Ovary (tissue), 3 donors: ENCODE measurements at regions not wholly inside any gene's neighbourhood (a gene's known extent, or its start where the extent isn't known, plus 50 kb on each side); places are given as distances from the start of the nearest gene placed in this dataset.

Experiments used
- EP300 ChIP-seq: sonication (generic); formaldehyde crosslinking; IDR thresholded peaks from one replicate; pipeline ENCODE4 v1.6.1; 2017; ENCODE audit warnings: antibody characterized with exemption
- POLR2A ChIP-seq: fragments of 450-650 bp; IDR thresholded peaks from one replicate; pipeline ENCODE4 v1.6.1; 2017; ENCODE audit warnings: antibody characterized with exemption, mild to moderate bottlenecking, moderate library complexity
- TF ChIP-seq, protein P1 (sequence below), 3 donors: fragments of 450-650 bp in 2 of 3; fragments of 200-600 bp in 1 of 3; IDR thresholded peaks; one replicate each; pipeline versions ENCODE4 v1.5.1 to v1.8.0; 2016 to 2022; ENCODE audit warnings: antibody characterized with exemption in 3 of 3, mild to moderate bottlenecking in 1 of 3
- donor health status: DM: no; HTN: no; CAD: no.

DNA sequence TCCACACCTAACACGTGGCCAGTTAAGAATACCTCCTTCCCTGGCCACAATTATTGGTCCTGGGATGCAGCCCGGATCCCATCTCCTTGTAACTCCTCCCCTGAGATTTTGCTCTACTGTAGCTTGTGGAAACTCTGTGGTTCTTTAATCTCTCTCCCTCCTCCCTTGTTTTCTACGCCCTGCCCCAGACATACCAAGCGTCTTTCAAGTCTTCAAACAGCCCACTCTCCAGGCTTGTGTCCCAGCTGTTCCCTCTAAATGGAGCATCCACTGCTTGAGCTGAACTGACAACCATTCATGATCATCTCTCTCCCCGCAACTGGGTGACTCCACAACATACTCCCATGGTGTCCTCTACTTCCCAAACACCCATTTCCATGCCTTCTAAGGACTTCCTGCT is 111.6 kb downstream of the SIPA1L2 start:
- TF ChIP-seq, protein P1, sequence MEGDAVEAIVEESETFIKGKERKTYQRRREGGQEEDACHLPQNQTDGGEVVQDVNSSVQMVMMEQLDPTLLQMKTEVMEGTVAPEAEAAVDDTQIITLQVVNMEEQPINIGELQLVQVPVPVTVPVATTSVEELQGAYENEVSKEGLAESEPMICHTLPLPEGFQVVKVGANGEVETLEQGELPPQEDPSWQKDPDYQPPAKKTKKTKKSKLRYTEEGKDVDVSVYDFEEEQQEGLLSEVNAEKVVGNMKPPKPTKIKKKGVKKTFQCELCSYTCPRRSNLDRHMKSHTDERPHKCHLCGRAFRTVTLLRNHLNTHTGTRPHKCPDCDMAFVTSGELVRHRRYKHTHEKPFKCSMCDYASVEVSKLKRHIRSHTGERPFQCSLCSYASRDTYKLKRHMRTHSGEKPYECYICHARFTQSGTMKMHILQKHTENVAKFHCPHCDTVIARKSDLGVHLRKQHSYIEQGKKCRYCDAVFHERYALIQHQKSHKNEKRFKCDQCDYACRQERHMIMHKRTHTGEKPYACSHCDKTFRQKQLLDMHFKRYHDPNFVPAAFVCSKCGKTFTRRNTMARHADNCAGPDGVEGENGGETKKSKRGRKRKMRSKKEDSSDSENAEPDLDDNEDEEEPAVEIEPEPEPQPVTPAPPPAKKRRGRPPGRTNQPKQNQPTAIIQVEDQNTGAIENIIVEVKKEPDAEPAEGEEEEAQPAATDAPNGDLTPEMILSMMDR (IDR thresholded peaks at IDR 0.05) = no peak
- TF ChIP-seq POLR2A (no peak), EP300 (no peak)
